T-helper 2 cell treated with Interferon-gamma antibody and Interleukin-4, amounts not matched to agents 100 ng/mL and 5 ng/mL, for 36 hours (primary cell): ENCODE measurements at regions not wholly inside any gene's neighbourhood (a gene's known extent, or its start where the extent isn't known, plus 50 kb on each side); places are given as distances from the start of the nearest gene placed in this dataset.

Source experiments
- intact Hi-C: fragments of 100-400 bp; cut with micrococcal nuclease; formaldehyde crosslinking; loops from one replicate; pipeline ENCODE4 v1.15.1; 2023

- intact Hi-C loops: no loop called here
These were observed 414.8 kb downstream of the RPS24 start for GRCh38 chr10:78448470-78448869.

GRCh38 chr10:78448994-78449418 is 415.3 kb downstream of the RPS24 start:
- intact Hi-C loops: no loop called here

GRCh38 chr10:78449554-78449953 is 415.9 kb downstream of the RPS24 start:
- intact Hi-C loops: no loop called here

DNA sequence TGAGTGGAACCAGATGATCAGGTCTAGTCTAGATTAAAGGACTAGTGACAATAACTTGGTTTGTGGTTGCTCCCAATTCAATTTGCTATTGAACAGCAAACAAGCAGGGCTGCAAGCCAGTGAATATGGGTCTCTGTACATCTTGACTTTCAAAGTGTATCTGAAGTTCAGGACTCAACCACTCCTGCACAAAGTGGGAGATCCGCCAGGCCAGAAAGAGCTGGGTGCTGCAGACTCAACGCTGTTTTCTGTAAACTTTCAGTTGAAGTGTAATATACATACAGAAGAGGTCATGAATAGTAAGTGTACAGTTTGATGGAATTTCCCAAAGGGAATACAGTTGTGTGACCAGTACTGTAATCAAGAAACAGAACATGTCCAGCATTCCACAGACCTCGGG is 416.6 kb downstream of the RPS24 start:
- intact Hi-C loops: no loop called here

GRCh38 chr10:78450807-78451485 is 417.3 kb downstream of the RPS24 start:
- intact Hi-C loops: no loop called here

DNA sequence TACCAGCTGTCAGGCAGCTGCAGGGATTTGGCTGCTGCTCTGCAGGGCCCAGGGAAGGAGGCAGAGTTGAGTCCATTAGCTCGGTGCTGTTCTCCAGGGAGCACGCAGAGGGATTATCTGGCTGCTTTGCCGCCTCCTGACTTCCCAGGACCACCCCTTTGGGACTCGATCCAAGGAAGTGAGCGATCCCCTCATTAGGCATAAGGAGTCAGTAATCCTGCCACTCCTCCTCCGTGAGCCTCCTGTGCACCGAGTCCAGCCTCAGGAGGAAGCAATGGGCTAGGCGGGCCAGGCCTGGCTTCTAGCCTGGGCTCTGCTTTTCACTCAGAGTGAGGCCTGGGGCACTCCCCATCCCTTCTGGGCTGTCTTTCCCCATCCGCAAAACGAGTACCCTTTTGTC is 417.9 kb downstream of the RPS24 start:
- intact Hi-C loops: no loop called here

DNA sequence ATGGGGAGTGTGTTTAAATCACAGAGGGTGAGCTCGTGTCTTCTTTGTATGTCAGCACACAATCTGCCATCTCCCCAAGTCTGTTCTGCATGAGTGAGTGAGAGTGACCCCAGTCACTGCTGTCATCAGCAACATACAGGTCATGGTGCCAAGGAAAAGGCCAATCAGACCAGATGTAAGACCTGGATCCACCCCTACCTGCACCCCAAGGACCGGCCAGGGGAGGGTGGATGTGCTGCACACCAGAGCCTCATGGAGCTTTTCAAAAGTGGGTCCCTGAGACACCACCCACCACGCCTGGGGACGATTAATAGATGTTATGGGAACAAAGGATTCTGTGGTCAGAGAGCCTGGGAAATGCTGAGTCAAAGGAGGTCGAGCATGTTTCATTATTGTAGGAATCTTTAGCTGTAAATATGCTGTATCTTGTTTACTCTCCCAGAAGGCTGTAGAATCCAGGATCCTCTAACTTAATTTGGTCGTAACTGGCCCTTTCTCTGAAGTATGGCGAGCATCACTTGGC is 420.5 kb downstream of the RPS24 start:
- intact Hi-C loops: no loop called here

DNA sequence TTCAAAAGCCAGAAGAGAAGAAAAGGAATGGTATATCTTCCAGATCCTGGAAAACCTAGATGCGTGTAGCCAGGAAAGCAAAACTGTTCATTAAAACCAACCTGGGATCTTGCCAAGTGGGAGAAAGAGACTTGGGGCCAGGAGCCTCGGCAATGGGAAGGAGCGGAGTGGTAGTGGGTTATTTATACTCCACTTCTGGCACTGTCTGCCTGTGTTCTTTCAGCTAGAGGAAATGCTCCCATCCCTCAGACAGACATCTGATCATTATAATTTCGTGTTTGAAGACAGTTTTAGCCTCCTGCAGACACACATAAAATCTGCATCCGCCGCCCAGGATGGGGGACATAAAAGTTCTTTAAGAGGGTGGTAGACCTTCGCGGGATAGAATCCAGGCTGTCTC is 421.6 kb downstream of the RPS24 start:
- intact Hi-C loops: no loop called here

DNA sequence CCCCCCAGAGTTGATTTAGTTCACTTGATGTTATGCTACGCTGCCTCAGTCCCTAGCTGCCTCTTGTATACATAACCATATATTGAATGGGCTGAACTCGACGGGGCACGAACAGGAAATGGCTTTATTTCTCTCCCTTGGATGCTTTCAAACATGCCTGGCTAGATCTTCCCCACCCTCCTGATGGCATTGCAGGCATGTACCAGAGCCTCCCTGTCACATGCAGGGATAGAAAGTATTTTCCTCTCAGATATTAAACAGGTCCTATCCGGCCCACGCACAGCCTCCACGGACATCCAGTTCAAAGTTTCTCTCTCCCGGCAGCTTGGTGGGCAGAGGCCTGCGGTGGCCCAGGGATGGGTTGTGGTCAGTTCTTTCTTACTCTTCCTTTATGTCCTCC is 422.1 kb downstream of the RPS24 start:
- intact Hi-C loops: no loop called here

- intact Hi-C loops: no loop called here
These were observed 423.2 kb downstream of the RPS24 start for GRCh38 chr10:78456649-78457400.

GRCh38 chr10:78457804-78458482 is 424.3 kb downstream of the RPS24 start:
- intact Hi-C loops: no loop called here

DNA sequence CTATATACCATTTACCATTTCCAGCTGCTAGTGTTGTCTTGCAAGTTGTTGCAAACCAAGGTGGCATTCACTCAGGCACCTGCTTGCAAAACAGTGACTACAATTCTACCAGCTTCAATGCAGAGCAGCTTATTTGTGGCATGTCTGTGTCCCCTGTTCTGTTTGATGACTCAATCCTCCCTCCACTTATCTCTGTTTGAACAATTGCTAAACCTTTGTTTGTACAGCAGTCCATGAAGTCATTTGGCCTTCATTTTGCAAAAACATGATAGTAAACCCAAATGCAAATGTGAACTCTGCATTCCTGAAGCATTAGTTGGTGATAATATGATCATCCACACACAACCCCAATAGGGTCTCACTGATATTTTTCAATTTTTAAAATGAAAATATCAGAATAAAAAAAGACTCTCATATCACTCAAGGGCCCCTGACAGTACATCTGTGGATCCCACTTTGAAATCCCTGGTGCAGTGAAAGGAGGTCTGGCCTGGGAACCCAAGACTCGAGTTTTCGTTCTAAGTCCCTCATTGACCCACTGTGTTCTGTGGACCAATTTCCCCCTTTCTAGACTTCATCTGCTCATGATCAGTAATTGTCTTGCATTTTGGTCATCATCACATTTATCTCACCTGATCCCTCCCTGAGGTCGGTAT is 425.4 kb downstream of the RPS24 start:
- intact Hi-C loops: no loop called here

DNA sequence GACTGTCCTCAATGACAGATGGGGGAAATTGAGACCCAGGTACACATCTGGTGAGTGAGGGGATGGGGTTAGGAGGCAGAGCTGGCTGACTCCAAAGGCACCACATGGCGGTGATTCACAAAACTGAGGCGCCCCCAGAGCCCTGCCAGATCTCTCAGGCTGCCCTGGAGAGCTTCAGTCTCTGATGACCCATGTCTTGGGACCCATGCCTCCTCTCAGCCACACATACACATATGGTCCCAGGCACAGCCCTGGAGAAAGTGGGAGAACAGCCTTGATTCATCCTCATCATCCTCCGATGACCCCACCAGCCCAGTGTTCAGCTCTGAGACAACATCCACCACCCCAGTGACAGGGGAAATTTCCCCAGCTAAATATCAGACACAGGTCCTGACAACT is 426.0 kb downstream of the RPS24 start:
- intact Hi-C loops: no loop called here

DNA sequence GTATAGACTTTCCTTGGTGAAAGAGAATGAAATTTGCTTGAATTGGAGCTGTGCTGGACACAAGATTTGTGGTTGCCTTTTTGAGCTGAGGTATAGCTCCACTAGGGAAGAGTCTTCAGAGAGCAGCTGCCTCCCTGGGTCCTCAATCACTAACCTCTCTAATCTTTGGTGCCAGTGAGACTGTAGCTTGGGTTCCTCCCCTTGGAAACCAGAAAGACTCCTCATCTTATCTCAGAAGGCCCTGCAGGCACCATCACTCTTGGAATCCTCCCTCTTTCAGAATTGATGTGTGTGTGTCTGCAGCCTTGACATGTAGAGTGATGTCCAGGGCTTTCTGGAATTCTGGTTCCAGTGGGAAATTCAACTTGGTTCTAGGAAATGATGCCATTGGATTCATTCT is 426.5 kb downstream of the RPS24 start:
- intact Hi-C loops: no loop called here

DNA sequence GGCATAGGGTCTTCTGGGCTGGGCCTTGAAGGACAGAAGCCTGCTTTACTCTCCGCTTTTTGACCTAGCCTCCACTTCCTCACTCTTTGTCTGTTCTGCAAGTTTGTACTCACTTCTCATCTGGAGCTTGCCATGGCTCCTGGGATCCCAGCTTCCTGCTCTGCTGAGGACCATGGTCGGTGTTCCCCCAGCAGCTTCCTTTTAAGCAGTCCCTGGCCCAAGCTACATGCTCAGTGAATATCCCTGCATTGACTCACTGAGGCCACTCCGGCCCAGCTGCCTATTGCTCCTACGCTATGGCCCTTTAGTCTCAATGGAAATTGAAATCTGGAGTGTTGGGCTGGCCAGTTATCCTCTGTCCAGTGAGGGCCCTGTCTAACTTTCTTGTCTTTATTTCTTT is 427.7 kb downstream of the RPS24 start:
- intact Hi-C loops: no loop called here

DNA sequence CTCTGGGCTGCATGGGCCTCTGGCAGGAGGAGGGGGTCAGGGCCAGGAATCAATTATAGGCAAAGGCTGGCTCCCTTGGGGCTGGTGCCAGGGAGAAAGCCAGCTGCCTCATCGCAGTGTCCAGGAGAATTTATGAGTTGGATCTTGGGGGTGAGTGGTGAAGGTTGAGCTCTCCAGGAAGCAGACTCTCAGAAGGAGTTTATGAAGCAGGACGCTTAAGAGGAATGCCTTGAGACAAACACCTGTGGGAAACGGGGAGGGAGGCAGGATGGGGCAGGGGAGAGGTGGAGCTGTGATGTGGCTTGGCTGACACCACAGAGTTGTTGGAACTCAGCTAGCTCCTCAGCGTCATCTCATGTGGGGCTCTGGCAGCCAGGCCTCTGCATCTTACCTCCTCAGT is 428.5 kb downstream of the RPS24 start:
- intact Hi-C loops: no loop called here

DNA sequence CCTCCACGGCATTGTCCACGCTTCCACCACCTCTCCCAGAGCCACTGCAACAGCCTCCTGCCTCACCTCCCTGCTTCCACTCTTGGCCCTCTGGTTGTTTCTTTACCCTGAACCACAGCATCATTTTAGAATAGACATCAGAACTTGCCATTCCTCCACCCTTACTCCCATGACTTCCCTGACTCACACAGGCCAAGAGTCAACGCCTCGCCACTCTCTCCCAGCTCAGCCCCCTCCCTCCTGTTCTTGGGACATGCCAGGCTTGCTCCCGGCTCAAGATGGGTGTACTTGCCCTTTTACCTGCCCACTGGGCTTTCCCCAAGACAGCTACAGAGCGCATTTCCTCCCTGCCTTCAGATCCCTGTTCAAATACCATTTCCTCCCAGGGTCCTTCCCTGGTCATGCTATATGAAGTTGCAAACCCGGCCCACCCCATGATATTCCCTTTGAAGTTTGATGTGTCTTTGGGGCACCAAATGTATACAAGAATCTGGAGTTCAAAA is 429.1 kb downstream of the RPS24 start:
- intact Hi-C loops: no loop called here

DNA sequence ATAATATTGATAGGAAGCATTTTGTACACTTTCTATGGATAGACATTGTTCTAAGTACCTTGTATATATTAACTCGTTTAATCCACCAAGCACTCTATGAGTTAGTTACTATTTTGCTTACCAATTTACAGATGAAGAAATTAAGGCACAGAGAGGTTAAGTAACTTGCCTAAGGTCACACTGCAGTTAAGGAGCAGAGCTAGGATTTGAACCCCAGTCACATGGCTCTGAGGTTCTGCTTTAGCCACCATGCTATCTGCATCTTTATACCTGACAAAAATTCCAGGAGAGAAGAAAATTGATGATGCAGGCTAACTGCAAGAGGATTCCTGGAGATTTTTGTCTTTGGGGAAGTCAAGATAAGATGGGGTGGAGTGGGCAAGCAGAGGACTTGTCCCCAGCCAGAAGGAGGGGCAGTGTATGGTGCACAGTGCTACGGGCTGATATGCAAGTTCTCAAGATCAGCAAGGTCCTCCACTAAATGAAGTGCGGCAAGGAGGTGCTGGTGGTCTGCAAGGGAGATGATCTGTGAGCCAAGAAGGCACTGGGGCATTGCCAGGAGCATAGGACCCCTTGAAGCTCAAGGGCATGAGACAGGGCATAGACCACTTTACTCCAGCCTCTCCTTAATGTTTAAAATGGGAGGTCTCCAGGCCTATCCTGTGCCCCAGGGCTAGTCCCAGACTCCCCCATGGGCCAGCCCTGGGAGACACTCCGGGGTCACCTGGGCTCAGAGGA is 430.6 kb downstream of the RPS24 start:
- intact Hi-C loops: no loop called here

- intact Hi-C loops: no loop called here
These were observed 431.2 kb downstream of the RPS24 start for GRCh38 chr10:78464856-78465267.

DNA sequence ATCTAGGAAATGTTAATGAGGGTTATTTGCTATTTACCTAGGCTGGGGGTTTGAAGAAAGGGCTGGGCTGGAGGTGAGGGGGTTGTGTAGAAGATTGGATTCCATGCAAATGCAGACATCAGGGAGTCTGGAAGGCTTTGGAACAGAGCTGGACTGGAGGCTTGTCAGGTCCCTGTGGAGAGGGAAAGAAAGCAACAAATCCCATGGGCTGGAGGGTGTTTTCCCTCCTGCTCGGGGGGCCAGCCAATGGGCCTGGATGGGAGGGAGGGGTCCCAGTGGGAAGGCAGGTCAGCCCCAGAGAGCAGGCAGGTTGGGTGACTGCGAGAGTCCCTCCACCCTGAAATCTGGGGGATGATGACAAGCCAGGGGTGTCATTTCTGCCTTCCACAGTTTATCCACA is 431.8 kb downstream of the RPS24 start:
- intact Hi-C loops: no loop called here
